ENCODE measurements at regions not wholly inside any gene's neighbourhood (a gene's known extent, or its start where the extent isn't known, plus 50 kb on each side); places are given as distances from the start of the nearest gene placed in this dataset.
A peak's percentile ranks its signal among the peaks of the same experiment; 100 is the strongest.

- Histone ChIP-seq H3K4me2 (peak overlapping the region in 10 of 11 experiments; percentile 6 to 52 (median 31); a peak in 9 of 22 replicates), H3K4me1 (peaks cover 13 to 36% (median 25%) of the 10 kb centered on the region in 10 experiments), H4K20me1 (no peaks in the 10 kb centered on the region), H3K9ac (no peak overlapping the region), H3K36me3 (no peaks in the 10 kb centered on the region), H3K27ac (no peak overlapping the region), H3K9me3 (replicated peaks in 1 of 11) (peaks cover 6 to 11% (median 7%) of the 10 kb centered on the region in 11 experiments; a peak in 18 of 22 replicates), H3K4me3 (no peak overlapping the region), H3K27me3 (no peaks in the 10 kb centered on the region)
- no peak for TF ChIP-seq Cebpa-rat (IDR thresholded peaks at IDR 0.05)
These were observed 57.3 kb upstream of the TES start for GRCh38 chr7:116153050-116153449.

DNA sequence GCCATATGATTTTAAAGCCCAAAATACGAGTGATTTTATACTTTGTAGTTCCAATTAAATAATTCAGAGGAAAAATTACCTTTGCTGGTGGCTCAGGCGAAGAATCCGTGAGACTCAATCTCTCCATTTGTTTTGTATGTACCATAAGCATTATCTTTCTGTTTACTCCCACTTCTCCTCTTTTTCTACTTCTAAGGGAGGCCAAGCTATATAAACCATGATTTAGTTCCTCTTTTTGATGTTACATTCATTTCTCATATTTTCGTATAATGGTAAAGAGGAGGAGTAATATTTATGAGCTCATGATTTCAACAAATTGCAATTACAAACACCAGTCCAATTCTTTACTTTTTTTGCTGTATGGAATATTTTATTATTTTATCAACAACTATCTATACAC lies 50.6 kb upstream of the TES start:
- H3K27ac ChIP-seq: no peak overlapping the region
- H3K36me3 ChIP-seq: no peaks in the 10 kb centered on the region
- H3K9me3 ChIP-seq (replicated peaks in 1 of 11): no peaks in the 10 kb centered on the region
- no peak overlapping the region for H3K4me3 ChIP-seq
- no peak for TF ChIP-seq Cebpa-rat (IDR thresholded peaks at IDR 0.05)
- no peaks in the 10 kb centered on the region; a peak in 1 of 22 replicates for H3K27me3 ChIP-seq
- no peak overlapping the region for H3K9ac ChIP-seq
- H3K4me2 ChIP-seq: peak overlapping the region in 2 of 11 experiments; percentile 29 to 33; a peak in 3 of 22 replicates
- peaks cover 0 to 35% (median 0%) of the 10 kb centered on the region in 10 experiments; a peak in 7 of 20 replicates for H3K4me1 ChIP-seq
- H4K20me1 ChIP-seq: no peaks in the 10 kb centered on the region

Data from BLaER1 treated with 17β-estradiol and CSF1 and Interleukin-3, amounts not matched to agents 10 nM and 100 nM (cell line).